ENCODE measurements at regions not wholly inside any gene's neighbourhood (a gene's known extent, or its start where the extent isn't known, plus 50 kb on each side); places are given as distances from the start of the nearest gene placed in this dataset.
A peak's percentile ranks its signal among the peaks of the same experiment; 100 is the strongest.

- no peak for ATAC-seq
- DNase-seq (ENCODE audit: low read depth in 1 of 2, low spot score in 1 of 2), result no peak
- FAIRE-seq, result no peak
- peak overlapping the region in 1 of 2 experiments; percentile 18; a peak in 1 of 6 replicates for H3K27ac ChIP-seq
- ChIA-PET POLR2A (no interaction called here), CTCF (interaction anchor here (0.6 to 1.0 kb wide), 2 partner anchors 12 to 503 kb away, joined by 3 read pairs; no protein-coding TSS in a partner anchor)
- WGBS (ENCODE audit: missing lambda C conversion rate), result 96% methylated on average over 2 of the region's 2 CpGs
- H3K9me3 ChIP-seq, result no peaks in the 10 kb centered on the region
- TF ChIP-seq POLR2AphosphoS2 (conservative IDR thresholded peaks at IDR 0.05; ENCODE audit: low read length) (no peak), HOXA7 (CRISPR knock-in tag; IDR thresholded peaks at IDR 0.05) (no peak), HOXB13 (CRISPR knock-in tag; IDR thresholded peaks at IDR 0.05; ENCODE audit: low read depth) (no peak), RCOR1 (IDR thresholded peaks at IDR 0.05; ENCODE audit: low read depth, low read length) (no peak), CBX8 (IDR thresholded peaks at IDR 0.05) (no peak), CBX2 (IDR thresholded peaks at IDR 0.05; ENCODE audit: borderline replicate concordance, low read depth) (no peak), HDAC2 (IDR thresholded peaks at IDR 0.05) (no peak), MYC (IDR thresholded peaks at IDR 0.05; ENCODE audit: borderline replicate concordance, low read length) (no peak), SREBF2 (IDR thresholded peaks at IDR 0.05) (no peak), HOXB5 (CRISPR knock-in tag; IDR thresholded peaks at IDR 0.05) (no peak), NFE2L2 (conservative IDR thresholded peaks at IDR 0.05; ENCODE audit: low read length) (no peak), CTCF (IDR thresholded peaks at IDR 0.05) (no peak), ZFP36 (IDR thresholded peaks at IDR 0.05; ENCODE audit: borderline replicate concordance, partially characterized antibody) (no peak), BHLHE40 (IDR thresholded peaks at IDR 0.05; ENCODE audit: low read depth, low read length) (no peak)
- peaks cover 37% of the 10 kb centered on the region for H3K4me1 ChIP-seq
- no peak overlapping the region for H3K4me2 ChIP-seq
- H3K4me3 ChIP-seq, result no peak overlapping the region
Observed at GRCh38 chr2:226615891-226616290, 183.7 kb downstream of the IRS1 start.

- no peak overlapping the region for H3K4me3 ChIP-seq
- ChIA-PET CTCF (no interaction called here), POLR2A (interaction anchor here (1.1 to 1.2 kb wide), 2 partner anchors 41 to 426 kb away, joined by 4 read pairs; no protein-coding TSS in a partner anchor)
- H3K9me3 ChIP-seq, result no peaks in the 10 kb centered on the region
- 0 out of 4 replicates have a peak, but pooled peaks of 1 of the 2 experiments have one; percentile 4 for TF ChIP-seq CEBPB (IDR thresholded peaks at IDR 0.05)
- no peak for TF ChIP-seq E2F6 (IDR thresholded peaks at IDR 0.05; ENCODE audit: borderline replicate concordance, low read depth)
- TF ChIP-seq FOSL2 (IDR thresholded peaks at IDR 0.05), result 0 out of 2 replicates have a peak, but pooled peaks have one; percentile 36
- TF ChIP-seq FOSL2 (CRISPR knock-in tag; IDR thresholded peaks at IDR 0.05), result peak; percentile 44; the same call in 1 of the 2 replicates
- TF ChIP-seq JUNB (IDR thresholded peaks at IDR 0.05), result peak; percentile 29; the same call in 1 of the 2 replicates
- TF ChIP-seq EHMT2 (IDR thresholded peaks at IDR 0.05; ENCODE audit: low read depth), result no peak
- peak overlapping the region; percentile 18 to 70; a peak in 5 of 6 replicates for H3K27ac ChIP-seq
- FAIRE-seq (no peak), ATAC-seq (peak; percentile 43 to 78; a peak in 4 of 6 replicates), DNase-seq (ENCODE audit: low read depth in 1 of 2, low spot score in 1 of 2) (peak in 1 of 2 experiments; percentile 49)
- 21% methylated on average over 3 of the region's 3 CpGs for WGBS (ENCODE audit: missing lambda C conversion rate)
- H3K4me1 ChIP-seq, result peaks cover 23% of the 10 kb centered on the region
- H3K4me2 ChIP-seq, result peak overlapping the region; percentile 30
Observed at GRCh38 chr2:226611944-226612318, 187.7 kb downstream of the IRS1 start.

- ChIA-PET CTCF (no interaction called here), POLR2A (interaction anchor here (1.1 to 1.2 kb wide), 2 partner anchors 41 to 425 kb away, joined by 4 read pairs; no protein-coding TSS in a partner anchor)
- no peaks in the 10 kb centered on the region for H3K9me3 ChIP-seq
- peak overlapping the region; percentile 18 to 70; a peak in 5 of 6 replicates for H3K27ac ChIP-seq
- peak overlapping the region; percentile 30 for H3K4me2 ChIP-seq
- ATAC-seq (peak in 1 of 2 experiments; percentile 46; a peak in 3 of 6 replicates), FAIRE-seq (peak; percentile 68), DNase-seq (ENCODE audit: low read depth in 1 of 2, low spot score in 1 of 2) (peak in 1 of 2 experiments; percentile 9)
- H3K4me1 ChIP-seq, result peaks cover 23% of the 10 kb centered on the region
- H3K4me3 ChIP-seq, result no peak overlapping the region
- TF ChIP-seq BHLHE40 (IDR thresholded peaks at IDR 0.05; ENCODE audit: low read depth, low read length) (no peak), GATA3 (IDR thresholded peaks at IDR 0.05; ENCODE audit: borderline replicate concordance) (peak; percentile 66; the same call in 1 of the 2 replicates)
- 54% methylated on average over 4 of the region's 4 CpGs for WGBS (ENCODE audit: missing lambda C conversion rate)
Observed at GRCh38 chr2:226611196-226611943, 188.2 kb downstream of the IRS1 start.

Data from A549 (cell line).